Activated gamma-delta T cell treated with anti-CD3 and anti-CD28 coated beads, Interleukin-2, amount 50 U/mL, for 16 hours (primary cell): ENCODE measurements at regions not wholly inside any gene's neighbourhood (a gene's known extent, or its start where the extent isn't known, plus 50 kb on each side); places are given as distances from the start of the nearest gene placed in this dataset.
"Not testable (repeated sequence)": the region's sequence is repeated elsewhere in the genome, so short reads cannot be mapped to it uniquely, and the experiment has no call there.

Experiments used
- DNase-seq: peaks from one replicate; pipeline ENCODE4 v3.0.0-alpha.2; 2020; ENCODE audit warnings: low read depth

- no peak for DNase-seq
These were observed 722.2 kb downstream of the MATN1 start for GRCh38 chr1:30001011-30001731.

GRCh38 chr1:30000266-30000665, 723.1 kb downstream of the MATN1 start:
- no peak for DNase-seq

GRCh38 chr1:29999595-29999994, 723.8 kb downstream of the MATN1 start:
- no peak for DNase-seq

- DNase-seq: no peak
These were observed 724.7 kb downstream of the MATN1 start for GRCh38 chr1:29998686-29999085.

GRCh38 chr1:29997818-29998217, 725.6 kb downstream of the MATN1 start:
- not testable (repeated sequence) for DNase-seq

GRCh38 chr1:29993950-29994349, 729.4 kb downstream of the MATN1 start:
- no peak for DNase-seq

GRCh38 chr1:29991815-29992214, 731.6 kb downstream of the MATN1 start:
- no peak for DNase-seq

- DNase-seq: no peak
These were observed 732.4 kb downstream of the MATN1 start for GRCh38 chr1:29991025-29991424.

- no peak for DNase-seq
These were observed 733.1 kb downstream of the MATN1 start for GRCh38 chr1:29990304-29990703.

GRCh38 chr1:29986986-29987385, 736.4 kb downstream of the MATN1 start:
- DNase-seq: no peak

- no peak for DNase-seq
These were observed 737.8 kb downstream of the MATN1 start for GRCh38 chr1:29985606-29985945.

GRCh38 chr1:29984862-29985605, 738.4 kb downstream of the MATN1 start:
- no peak for DNase-seq

GRCh38 chr1:29984166-29984861, 739.1 kb downstream of the MATN1 start:
- no peak for DNase-seq

- no peak for DNase-seq
These were observed 740.1 kb downstream of the MATN1 start for GRCh38 chr1:29983321-29983720.

GRCh38 chr1:29981586-29982239, 741.7 kb downstream of the MATN1 start:
- DNase-seq: no peak

GRCh38 chr1:29977550-29977949, 741.2 kb downstream of the PTPRU start:
- no peak for DNase-seq

- no peak for DNase-seq
These were observed 738.8 kb downstream of the PTPRU start for GRCh38 chr1:29975036-29975694.

- DNase-seq: no peak
These were observed 738.0 kb downstream of the PTPRU start for GRCh38 chr1:29974316-29974724.

GRCh38 chr1:29973406-29973805, 737.1 kb downstream of the PTPRU start:
- no peak for DNase-seq

GRCh38 chr1:29972421-29973053, 736.2 kb downstream of the PTPRU start:
- DNase-seq: no peak

- no peak for DNase-seq
These were observed 735.4 kb downstream of the PTPRU start for GRCh38 chr1:29971703-29972102.
